Left lung (tissue), 4 donors: ENCODE measurements at regions not wholly inside any gene's neighbourhood (a gene's known extent, or its start where the extent isn't known, plus 50 kb on each side); places are given as distances from the start of the nearest gene placed in this dataset.

Experiments
- ATAC-seq: fragments of 200-7000 bp; cut with Tn5 transposase; one replicate; pipeline ENCODE4 v1.9.1; 2020; ENCODE audit warnings: moderate library complexity
- DNase-seq, 4 donors: peaks; one replicate each; pipeline ENCODE4 v3.0.0-alpha.2; 2013 to 2020
- H3K27ac ChIP-seq, 2 donors: fragments of 200-600 bp; sonication (generic) in 1 of 2; one replicate each; pipeline versions ENCODE4 v1.5.0 to v1.8.0; 2020 to 2021
- H3K27me3 ChIP-seq, 2 donors: fragments of 200-600 bp; sonication (generic) in 1 of 2; one replicate each; pipeline versions ENCODE4 v1.5.0 to v1.8.0; 2020 to 2021
- H3K36me3 ChIP-seq, 2 donors: fragments of 200-600 bp; sonication (generic) in 1 of 2; one replicate each; pipeline versions ENCODE4 v1.5.0 to v1.8.0; 2020 to 2021
- H3K4me1 ChIP-seq, 2 donors: fragments of 200-600 bp; one replicate each; pipeline ENCODE4 v1.8.0; 2021
- H3K4me3 ChIP-seq, 2 donors: fragments of 200-600 bp; sonication (generic) in 1 of 2; one replicate each; pipeline versions ENCODE4 v1.5.0 to v1.8.0; 2020 to 2021; ENCODE audit warnings: mild to moderate bottlenecking in 1 of 2
- H3K9me3 ChIP-seq, 2 donors: fragments of 200-600 bp; sonication (generic) in 1 of 2; one replicate each; pipeline versions ENCODE4 v1.5.0 to v1.8.0; 2020 to 2021
- CTCF ChIP-seq, 2 donors: fragments of 200-600 bp; sonication (generic) in 1 of 2; IDR thresholded peaks; one replicate each; pipeline versions ENCODE4 v1.5.0 to v1.8.0; 2021; ENCODE audit warnings: antibody characterized with exemption in 2 of 2
- intact Hi-C, 2 donors: fragments of 100-400 bp; cut with DNase I; formaldehyde crosslinking; loops; one replicate each; pipeline versions ENCODE4 v1.11.2 to v1.14.2; 2022
- donor health status: DM: no; HTN: yes; CAD: no.
- donor health status: DM: no; HTN: no; CAD: no.

- no peak overlapping the region for H3K4me3 ChIP-seq
- no peak for DNase-seq
- TF ChIP-seq CTCF (IDR thresholded peaks at IDR 0.05): no peak
These were observed 131.2 kb downstream of the PLEKHG1 start for GRCh38 chr6:150730801-150731457.

GRCh38 chr6:150732765-150733539 lies 132.6 kb upstream of the MTHFD1L start:
- Histone ChIP-seq H3K9me3 (no peaks in the 10 kb centered on the region), H3K4me3 (no peak overlapping the region), H3K27ac (no peak overlapping the region), H3K4me1 (no peaks in the 10 kb centered on the region), H3K36me3 (no peaks in the 10 kb centered on the region), H3K27me3 (no peaks in the 10 kb centered on the region)
- ATAC-seq (no peak), DNase-seq (no peak)
- no peak for TF ChIP-seq CTCF (IDR thresholded peaks at IDR 0.05)
- intact Hi-C loops: no loop called here

More at GRCh38 chr6:150730801-150731457, 131.2 kb downstream of the PLEKHG1 start:
- no peaks in the 10 kb centered on the region for H3K36me3 ChIP-seq
- no peaks in the 10 kb centered on the region for H3K9me3 ChIP-seq
- peak; percentile 41 for ATAC-seq
- no peak overlapping the region for H3K27ac ChIP-seq
- intact Hi-C loops: no loop called here
- no peaks in the 10 kb centered on the region for H3K4me1 ChIP-seq
- H3K27me3 ChIP-seq: no peaks in the 10 kb centered on the region

- ATAC-seq (no peak), DNase-seq (no peak)
- Histone ChIP-seq H3K4me3 (no peak overlapping the region), H3K27ac (no peak overlapping the region), H3K36me3 (no peaks in the 10 kb centered on the region), H3K4me1 (no peaks in the 10 kb centered on the region), H3K9me3 (no peaks in the 10 kb centered on the region), H3K27me3 (no peaks in the 10 kb centered on the region)
- intact Hi-C loops: no loop called here
- TF ChIP-seq CTCF (IDR thresholded peaks at IDR 0.05): no peak
These were observed 131.8 kb upstream of the MTHFD1L start for GRCh38 chr6:150733726-150734125.

- intact Hi-C loops: no loop called here
- Histone ChIP-seq H3K27ac (no peak overlapping the region), H3K4me3 (no peak overlapping the region), H3K4me1 (no peaks in the 10 kb centered on the region), H3K27me3 (no peaks in the 10 kb centered on the region), H3K36me3 (no peaks in the 10 kb centered on the region), H3K9me3 (no peaks in the 10 kb centered on the region)
- no peak for ATAC-seq
- no peak for TF ChIP-seq CTCF (IDR thresholded peaks at IDR 0.05)
- DNase-seq: no peak
These were observed 131.3 kb upstream of the MTHFD1L start for GRCh38 chr6:150734235-150734634.

- Histone ChIP-seq H3K27me3 (no peaks in the 10 kb centered on the region), H3K4me3 (no peak overlapping the region), H3K27ac (no peak overlapping the region), H3K9me3 (no peaks in the 10 kb centered on the region), H3K4me1 (no peaks in the 10 kb centered on the region), H3K36me3 (no peaks in the 10 kb centered on the region)
- ATAC-seq (no peak), DNase-seq (no peak)
- TF ChIP-seq CTCF (IDR thresholded peaks at IDR 0.05): no peak
- intact Hi-C loops: no loop called here
These were observed 130.1 kb upstream of the MTHFD1L start for GRCh38 chr6:150735341-150735851.
